ENCODE measurements at regions not wholly inside any gene's neighbourhood (a gene's known extent, or its start where the extent isn't known, plus 50 kb on each side); places are given as distances from the start of the nearest gene placed in this dataset.

GRCh38 chr13:64765636-64766035 is 2464.5 kb downstream of the PCDH9 start:
- Histone ChIP-seq H2BK120ac (ENCODE audit: low read depth, low read length) (no peak overlapping the region), H2AK5ac (ENCODE audit: low read depth, low read length) (no peak overlapping the region), H3K27me3 (ENCODE audit: control insufficient read depth, insufficient read depth, low read length) (no peaks in the 10 kb centered on the region), H2BK15ac (ENCODE audit: low read depth, low read length) (no peak overlapping the region), H3K56ac (ENCODE audit: extremely low read depth, insufficient read depth, low read length) (no peak overlapping the region), H3K36me3 (ENCODE audit: control insufficient read depth, insufficient read depth, low read length) (no peaks in the 10 kb centered on the region), H3K4me3 (ENCODE audit: insufficient read depth, low read depth, low read length) (no peak overlapping the region), H4K5ac (ENCODE audit: low read depth, low read length) (no peak overlapping the region), H3K4me1 (ENCODE audit: control insufficient read depth, insufficient read depth, low read length) (no peaks in the 10 kb centered on the region), H4K91ac (ENCODE audit: insufficient read depth, low read depth, low read length) (no peak overlapping the region), H3K14ac (replicated peaks; ENCODE audit: low read depth, low read length) (no peak overlapping the region), H3K18ac (ENCODE audit: low read depth, low read length) (no peak overlapping the region), H3K27ac (ENCODE audit: insufficient read depth, low read length) (no peak overlapping the region), H2BK5ac (ENCODE audit: low read depth, low read length, poor library complexity, severe bottlenecking) (no peak overlapping the region), H3K9me3 (ENCODE audit: control insufficient read depth, insufficient read depth, low read length) (no peaks in the 10 kb centered on the region), H3K4ac (ENCODE audit: low read depth, low read length) (no peak overlapping the region), H3K9ac (ENCODE audit: low read depth, low read length) (no peak overlapping the region), H3K79me1 (ENCODE audit: low read depth in 1 of 2, low read length in 2 of 2) (no peaks in the 10 kb centered on the region), H4K8ac (ENCODE audit: low read depth in 2 of 2, low read length in 2 of 2) (no peak overlapping the region), H3K23ac (ENCODE audit: low read depth, low read length) (no peak overlapping the region), H2AK9ac (replicated peaks; ENCODE audit: low read depth, low read length, poor library complexity) (no peak overlapping the region), H2AFZ (replicated peaks; ENCODE audit: low read length, poor library complexity) (no peak overlapping the region), H2BK20ac (ENCODE audit: low read depth, low read length) (no peak overlapping the region), H4K20me1 (ENCODE audit: insufficient read depth, low read length) (no peaks in the 10 kb centered on the region), H3K9me1 (ENCODE audit: insufficient read depth, low read length) (no peaks in the 10 kb centered on the region), H3K4me2 (ENCODE audit: low read depth, low read length) (no peak overlapping the region)
- dilution Hi-C loops (cut with HindIII; ENCODE audit: low sequenced_read_pairs, unreplicated experiment) (no loop called here), intact Hi-C loops (cut with micrococcal nuclease) (no loop called here), in situ Hi-C loops (cut with MboI; ENCODE audit: low sequenced_read_pairs) (no loop called here)
- ChIA-PET POLR2A (ENCODE audit: unreplicated experiment) (no interaction called here), CTCF (no interaction called here)
- no TSS peak for BruUV-seq (replicated peaks)
- no peak for DNase-seq
- TF ChIP-seq RAD21 (IDR thresholded peaks at IDR 0.05; ENCODE audit: low read length) (no peak), FOS (IDR thresholded peaks at IDR 0.05; ENCODE audit: low read depth, low read length) (no peak), USF2 (IDR thresholded peaks at IDR 0.05; ENCODE audit: low read depth, low read length) (no peak), MAZ (IDR thresholded peaks at IDR 0.05; ENCODE audit: borderline replicate concordance, low read depth, low read length) (no peak), RFX5 (IDR thresholded peaks at IDR 0.05; ENCODE audit: low read depth, low read length) (no peak), CHD1 (IDR thresholded peaks at IDR 0.05; ENCODE audit: low read depth, low read length) (no peak), NFE2L2 (IDR thresholded peaks at IDR 0.05; ENCODE audit: low read depth, low read length) (no peak), MAFK (IDR thresholded peaks at IDR 0.05; ENCODE audit: low read depth, low read length) (no peak), SMC3 (IDR thresholded peaks at IDR 0.05; ENCODE audit: low read depth, low read length) (no peak), POLR2A (IDR thresholded peaks at IDR 0.05; ENCODE audit: low read depth, low read length) (no peak), BHLHE40 (IDR thresholded peaks at IDR 0.05; ENCODE audit: low read depth, low read length) (no peak), CEBPB (IDR thresholded peaks at IDR 0.05; ENCODE audit: low read depth, low read length) (no peak), RCOR1 (IDR thresholded peaks at IDR 0.05; ENCODE audit: insufficient replicate concordance, low read length) (no peak), ELK1 (IDR thresholded peaks at IDR 0.05; ENCODE audit: borderline replicate concordance, low read depth, low read length) (no peak), MXI1 (IDR thresholded peaks at IDR 0.05; ENCODE audit: borderline replicate concordance, low read depth, low read length) (no peak), CTCF (conservative IDR thresholded peaks at IDR 0.05; ENCODE audit: low read depth, low read length) (no peak)
- no peak for ATAC-seq (ENCODE audit: low read depth)
